ENCODE measurements at regions not wholly inside any gene's neighbourhood (a gene's known extent, or its start where the extent isn't known, plus 50 kb on each side); places are given as distances from the start of the nearest gene placed in this dataset.

DNA sequence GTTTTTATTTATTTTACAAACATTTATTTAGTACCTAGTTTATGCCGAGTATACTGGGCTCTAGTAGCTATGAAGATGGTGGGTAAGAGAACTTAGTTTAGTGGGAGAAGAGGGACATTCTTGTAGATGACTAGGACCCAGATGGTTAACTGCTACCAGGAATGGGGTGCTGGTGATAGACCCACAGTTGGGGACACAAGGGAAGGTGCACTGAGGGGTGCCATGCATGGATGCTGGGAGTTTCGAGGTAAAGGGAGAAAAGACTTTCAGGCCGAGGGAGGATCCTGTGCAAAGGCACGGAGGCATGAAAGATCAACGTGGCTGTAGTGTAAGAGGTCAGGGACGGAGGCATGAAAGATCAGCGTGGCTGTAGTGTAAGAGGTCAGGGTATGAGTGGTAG lies 204.2 kb upstream of the HABP2 start:
- TF ChIP-seq, protein P1, sequence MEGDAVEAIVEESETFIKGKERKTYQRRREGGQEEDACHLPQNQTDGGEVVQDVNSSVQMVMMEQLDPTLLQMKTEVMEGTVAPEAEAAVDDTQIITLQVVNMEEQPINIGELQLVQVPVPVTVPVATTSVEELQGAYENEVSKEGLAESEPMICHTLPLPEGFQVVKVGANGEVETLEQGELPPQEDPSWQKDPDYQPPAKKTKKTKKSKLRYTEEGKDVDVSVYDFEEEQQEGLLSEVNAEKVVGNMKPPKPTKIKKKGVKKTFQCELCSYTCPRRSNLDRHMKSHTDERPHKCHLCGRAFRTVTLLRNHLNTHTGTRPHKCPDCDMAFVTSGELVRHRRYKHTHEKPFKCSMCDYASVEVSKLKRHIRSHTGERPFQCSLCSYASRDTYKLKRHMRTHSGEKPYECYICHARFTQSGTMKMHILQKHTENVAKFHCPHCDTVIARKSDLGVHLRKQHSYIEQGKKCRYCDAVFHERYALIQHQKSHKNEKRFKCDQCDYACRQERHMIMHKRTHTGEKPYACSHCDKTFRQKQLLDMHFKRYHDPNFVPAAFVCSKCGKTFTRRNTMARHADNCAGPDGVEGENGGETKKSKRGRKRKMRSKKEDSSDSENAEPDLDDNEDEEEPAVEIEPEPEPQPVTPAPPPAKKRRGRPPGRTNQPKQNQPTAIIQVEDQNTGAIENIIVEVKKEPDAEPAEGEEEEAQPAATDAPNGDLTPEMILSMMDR (conservative IDR thresholded peaks at IDR 0.05 in 1 of 2, IDR thresholded peaks at IDR 0.05 in 1 of 2; ENCODE audit: low read depth in 1 of 2, low read length in 2 of 2), result no peak
- no peak for TF ChIP-seq EZH2 (IDR thresholded peaks at IDR 0.05; ENCODE audit: low read length, missing control alignments)

Measured in fibroblast of lung (primary cell).